ENCODE measurements at regions not wholly inside any gene's neighbourhood (a gene's known extent, or its start where the extent isn't known, plus 50 kb on each side); places are given as distances from the start of the nearest gene placed in this dataset.

DNA sequence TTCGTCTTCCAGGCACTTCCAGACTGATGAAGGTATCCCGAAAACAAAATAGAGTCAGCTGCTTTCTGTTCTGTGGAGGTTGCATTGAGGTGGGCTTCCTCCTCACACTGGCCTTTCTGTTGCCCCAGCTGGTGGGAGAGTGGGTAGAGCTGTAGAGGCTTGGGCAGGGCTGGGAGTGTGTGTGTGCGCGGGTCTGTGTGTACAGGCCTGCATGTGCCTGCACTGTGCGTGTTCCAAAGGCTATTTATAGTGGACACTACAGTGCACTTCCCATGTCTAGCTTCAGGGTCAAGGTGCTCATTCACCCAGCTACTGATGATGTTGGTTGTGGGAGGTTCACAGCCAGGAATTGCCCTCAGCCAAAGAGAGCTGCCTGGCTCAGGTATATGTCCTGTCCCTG is 260.1 kb upstream of the HABP2 start:
- TF ChIP-seq, protein P1, sequence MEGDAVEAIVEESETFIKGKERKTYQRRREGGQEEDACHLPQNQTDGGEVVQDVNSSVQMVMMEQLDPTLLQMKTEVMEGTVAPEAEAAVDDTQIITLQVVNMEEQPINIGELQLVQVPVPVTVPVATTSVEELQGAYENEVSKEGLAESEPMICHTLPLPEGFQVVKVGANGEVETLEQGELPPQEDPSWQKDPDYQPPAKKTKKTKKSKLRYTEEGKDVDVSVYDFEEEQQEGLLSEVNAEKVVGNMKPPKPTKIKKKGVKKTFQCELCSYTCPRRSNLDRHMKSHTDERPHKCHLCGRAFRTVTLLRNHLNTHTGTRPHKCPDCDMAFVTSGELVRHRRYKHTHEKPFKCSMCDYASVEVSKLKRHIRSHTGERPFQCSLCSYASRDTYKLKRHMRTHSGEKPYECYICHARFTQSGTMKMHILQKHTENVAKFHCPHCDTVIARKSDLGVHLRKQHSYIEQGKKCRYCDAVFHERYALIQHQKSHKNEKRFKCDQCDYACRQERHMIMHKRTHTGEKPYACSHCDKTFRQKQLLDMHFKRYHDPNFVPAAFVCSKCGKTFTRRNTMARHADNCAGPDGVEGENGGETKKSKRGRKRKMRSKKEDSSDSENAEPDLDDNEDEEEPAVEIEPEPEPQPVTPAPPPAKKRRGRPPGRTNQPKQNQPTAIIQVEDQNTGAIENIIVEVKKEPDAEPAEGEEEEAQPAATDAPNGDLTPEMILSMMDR (IDR thresholded peaks at IDR 0.05; ENCODE audit: control insufficient read depth, insufficient read depth, low read depth, low read length, missing control alignments) = no peak
- no peak for DNase-seq (ENCODE audit: low read depth)
- H3K4me3 ChIP-seq (ENCODE audit: control insufficient read depth, low read depth, low read length) = no peak overlapping the region

DNA sequence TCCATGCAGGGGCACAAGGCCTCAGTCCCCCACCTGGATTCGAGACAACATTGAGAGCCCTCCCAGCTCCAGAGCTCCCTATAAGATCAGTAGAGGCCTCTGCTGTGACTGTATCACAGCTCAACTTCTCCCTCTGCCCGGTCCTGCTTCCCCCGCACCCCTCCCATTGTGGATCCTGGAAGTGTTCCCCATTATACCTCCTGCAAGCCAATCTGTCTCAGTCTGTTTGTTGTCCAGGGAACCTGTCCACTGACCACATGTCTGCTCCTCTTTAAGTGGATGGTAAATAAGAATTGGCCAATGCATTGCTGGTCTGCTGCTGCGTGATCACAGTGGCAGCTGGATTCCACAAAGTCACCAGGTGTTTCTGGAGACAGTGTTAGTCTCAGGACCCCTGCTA is 259.7 kb upstream of the HABP2 start:
- H3K4me3 ChIP-seq (ENCODE audit: control insufficient read depth, low read depth, low read length) = no peak overlapping the region
- TF ChIP-seq, protein P1 (IDR thresholded peaks at IDR 0.05; ENCODE audit: control insufficient read depth, insufficient read depth, low read depth, low read length, missing control alignments) = no peak
- DNase-seq (ENCODE audit: low read depth) = no peak

- no peak overlapping the region for H3K4me3 ChIP-seq (ENCODE audit: control insufficient read depth, low read depth, low read length)
- no peak for DNase-seq (ENCODE audit: low read depth)
- TF ChIP-seq, protein P1 (IDR thresholded peaks at IDR 0.05; ENCODE audit: control insufficient read depth, insufficient read depth, low read depth, low read length, missing control alignments) = no peak
These were observed 258.0 kb upstream of the HABP2 start for GRCh38 chr10:113294868-113295267.

- TF ChIP-seq, protein P1 (IDR thresholded peaks at IDR 0.05; ENCODE audit: control insufficient read depth, insufficient read depth, low read depth, low read length, missing control alignments) = no peak
- peak; percentile 3 for DNase-seq (ENCODE audit: low read depth)
- no peak overlapping the region for H3K4me3 ChIP-seq (ENCODE audit: control insufficient read depth, low read depth, low read length)
These were observed 255.6 kb upstream of the HABP2 start for GRCh38 chr10:113297226-113297625.

GRCh38 chr10:113298616-113299015 is 254.2 kb upstream of the HABP2 start:
- no peak for DNase-seq (ENCODE audit: low read depth)
- TF ChIP-seq, protein P1 (IDR thresholded peaks at IDR 0.05; ENCODE audit: control insufficient read depth, insufficient read depth, low read depth, low read length, missing control alignments) = no peak
- no peak overlapping the region for H3K4me3 ChIP-seq (ENCODE audit: control insufficient read depth, low read depth, low read length)

DNA sequence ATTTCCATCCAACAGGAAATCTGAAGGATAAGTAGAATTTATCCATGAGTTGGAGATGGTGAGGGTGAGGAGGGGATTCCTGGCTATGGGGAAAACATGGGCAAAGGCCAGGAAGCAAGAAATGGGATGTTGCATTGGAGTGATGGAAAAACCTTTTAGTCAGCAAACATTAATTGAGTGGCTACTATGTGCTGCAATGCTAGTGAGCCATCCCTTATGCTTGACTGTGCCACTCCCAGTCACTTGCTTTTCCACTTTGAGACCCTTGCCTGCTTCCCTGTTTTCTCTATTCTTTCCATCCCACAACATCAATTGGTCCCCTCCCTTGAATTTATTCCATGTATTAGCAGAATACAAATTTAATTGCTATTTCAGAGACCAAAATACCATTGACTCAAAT is 252.7 kb upstream of the HABP2 start:
- DNase-seq (ENCODE audit: low read depth) = no peak
- TF ChIP-seq, protein P1 (IDR thresholded peaks at IDR 0.05; ENCODE audit: control insufficient read depth, insufficient read depth, low read depth, low read length, missing control alignments) = no peak
- no peak overlapping the region for H3K4me3 ChIP-seq (ENCODE audit: control insufficient read depth, low read depth, low read length)

DNA sequence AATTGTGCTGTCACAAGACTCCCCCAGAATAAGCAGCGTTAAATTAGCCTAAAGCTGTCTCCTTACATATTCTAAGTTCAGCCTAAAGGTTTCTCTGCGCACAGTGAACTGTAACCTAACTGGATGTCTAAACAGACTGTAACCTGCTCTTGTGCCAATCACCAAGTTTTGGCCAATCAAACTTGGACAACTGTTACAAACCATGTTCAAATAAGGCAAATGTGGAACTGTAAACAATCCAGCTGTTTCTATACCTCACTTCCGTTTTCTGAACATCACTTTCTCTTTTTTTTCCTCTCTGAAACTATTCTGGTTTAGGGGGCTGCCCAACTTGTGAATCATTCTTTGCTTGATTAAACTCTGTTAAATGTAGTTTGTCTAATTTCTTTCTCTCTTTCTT is 252.2 kb upstream of the HABP2 start:
- no peak overlapping the region for H3K4me3 ChIP-seq (ENCODE audit: control insufficient read depth, low read depth, low read length)
- no peak for DNase-seq (ENCODE audit: low read depth)
- TF ChIP-seq, protein P1 (IDR thresholded peaks at IDR 0.05; ENCODE audit: control insufficient read depth, insufficient read depth, low read depth, low read length, missing control alignments) = no peak

Measured in AG09309 (cell line).